Esophagus squamous epithelium (tissue), 5 donors: ENCODE measurements at regions not wholly inside any gene's neighbourhood (a gene's known extent, or its start where the extent isn't known, plus 50 kb on each side); places are given as distances from the start of the nearest gene placed in this dataset.

Experiments used
- DNase-seq: peaks from one replicate; lab custom pipeline; 2025; lab: John Stamatoyannopoulos, UW
- H3K27ac ChIP-seq, 4 donors: fragments of 200-600 bp; sonication (generic); one replicate each; pipeline ENCODE4 v1.5.1; 2016 to 2019; ENCODE audit warnings: mild to moderate bottlenecking in 1 of 4
- H3K27me3 ChIP-seq, 4 donors: fragments of 200-600 bp; sonication (generic); 1 replicate in 3 of 4; 2 replicates in 1 of 4; pipeline versions ENCODE4 v1.5.1 to v1.6.0; 2017 to 2021; ENCODE audit warnings: antibody characterized with exemption in 1 of 4
- H3K36me3 ChIP-seq, 3 donors: fragments of 200-600 bp; sonication (generic); one replicate each; pipeline ENCODE4 v1.5.1; 2016 to 2019
- H3K4me1 ChIP-seq, 3 donors: fragments of 200-600 bp; sonication (generic); one replicate each; pipeline ENCODE4 v1.5.1; 2017 to 2019
- H3K4me3 ChIP-seq, 4 donors: fragments of 200-600 bp; sonication (generic); 1 replicate in 3 of 4; 2 replicates in 1 of 4; pipeline ENCODE4 v1.5.1; 2016 to 2019; ENCODE audit warnings: mild to moderate bottlenecking in 2 of 4, moderate library complexity in 1 of 4
- H3K9me3 ChIP-seq, 3 donors: fragments of 200-600 bp; sonication (generic); one replicate each; pipeline ENCODE4 v1.5.1; 2016 to 2019
- CTCF ChIP-seq, 6 experiments: fragments of 450-650 bp in 4 of 6; fragments of 200-600 bp in 2 of 6; sonication (generic) in 2 of 6; IDR thresholded peaks; one replicate each; pipeline ENCODE4 v1.5.1; 2016 to 2019; ENCODE audit warnings: antibody characterized with exemption in 6 of 6, mild to moderate bottlenecking in 4 of 6, moderate library complexity in 4 of 6
- POLR2A ChIP-seq, 4 donors: fragments of 450-650 bp; IDR thresholded peaks; one replicate each; pipeline ENCODE4 v1.6.1; 2017; ENCODE audit warnings: antibody characterized with exemption in 4 of 4, mild to moderate bottlenecking in 4 of 4, moderate library complexity in 3 of 4
- WGBS, 2 donors: methylation state at CpG; one replicate each; pipeline ENCODE4 v1.1.5; 2018; 5-methylcytosine and 5-hydroxymethylcytosine counted together
- intact Hi-C: fragments of 100-400 bp; cut with DNase I; formaldehyde crosslinking; loops from one replicate; pipeline ENCODE4 v1.15.0; 2022
- donor health status: DM: yes; HTN: yes; CAD: no.

- H3K9me3 ChIP-seq = no peaks in the 10 kb centered on the region
- no peaks in the 10 kb centered on the region for H3K27me3 ChIP-seq
- no peaks in the 10 kb centered on the region for H3K4me1 ChIP-seq
- H3K27ac ChIP-seq = no peak overlapping the region
- WGBS, 2 donors = 17 to 100% methylated on average over 1 of the region's 13 CpGs
- DNase-seq = no peak
- intact Hi-C loops = no loop called here
- TF ChIP-seq POLR2A (IDR thresholded peaks at IDR 0.05) = no peak
- TF ChIP-seq CTCF (IDR thresholded peaks at IDR 0.05) = no peak
- H3K4me3 ChIP-seq = no peak overlapping the region
- no peaks in the 10 kb centered on the region for H3K36me3 ChIP-seq
These were observed 149.5 kb upstream of the ZNF516 start for GRCh38 chr18:76644580-76644979.

- Histone ChIP-seq H3K4me3 (no peak overlapping the region), H3K9me3 (no peaks in the 10 kb centered on the region), H3K27ac (no peak overlapping the region), H3K27me3 (no peaks in the 10 kb centered on the region), H3K4me1 (no peaks in the 10 kb centered on the region), H3K36me3 (no peaks in the 10 kb centered on the region)
- no peak for DNase-seq
- no peak for TF ChIP-seq CTCF (IDR thresholded peaks at IDR 0.05)
- no peak for TF ChIP-seq POLR2A (IDR thresholded peaks at IDR 0.05)
- intact Hi-C loops = no loop called here
- 56 to 60% methylated on average over 4 to 6 of the region's 6 CpGs for WGBS, 2 donors
These were observed 149.0 kb upstream of the ZNF516 start for GRCh38 chr18:76643996-76644395.

GRCh38 chr18:76643199-76643598, 148.2 kb upstream of the ZNF516 start:
- Histone ChIP-seq H3K27ac (no peak overlapping the region), H3K27me3 (no peaks in the 10 kb centered on the region), H3K36me3 (no peaks in the 10 kb centered on the region), H3K9me3 (no peaks in the 10 kb centered on the region), H3K4me3 (no peak overlapping the region), H3K4me1 (no peaks in the 10 kb centered on the region)
- 83 to 96% methylated on average over 2 of the region's 2 CpGs for WGBS, 2 donors
- TF ChIP-seq POLR2A (IDR thresholded peaks at IDR 0.05) (no peak), CTCF (IDR thresholded peaks at IDR 0.05) (no peak)
- intact Hi-C loops = no loop called here
- DNase-seq = no peak

- TF ChIP-seq POLR2A (IDR thresholded peaks at IDR 0.05) (no peak), CTCF (IDR thresholded peaks at IDR 0.05) (no peak)
- H3K27ac ChIP-seq = no peak overlapping the region
- no peaks in the 10 kb centered on the region for H3K36me3 ChIP-seq
- H3K4me1 ChIP-seq = no peaks in the 10 kb centered on the region
- no peak overlapping the region for H3K4me3 ChIP-seq
- DNase-seq = no peak
- H3K27me3 ChIP-seq = no peaks in the 10 kb centered on the region
- 94% methylated on average over 1 of the region's 1 CpG for WGBS, 2 donors
- no peaks in the 10 kb centered on the region for H3K9me3 ChIP-seq
- intact Hi-C loops = no loop called here
These were observed 145.4 kb upstream of the ZNF516 start for GRCh38 chr18:76640438-76640837.

GRCh38 chr18:76634564-76634963, 139.5 kb upstream of the ZNF516 start:
- Histone ChIP-seq H3K9me3 (no peaks in the 10 kb centered on the region), H3K36me3 (no peaks in the 10 kb centered on the region), H3K4me1 (no peaks in the 10 kb centered on the region), H3K27ac (no peak overlapping the region), H3K4me3 (no peak overlapping the region), H3K27me3 (no peaks in the 10 kb centered on the region)
- WGBS, 2 donors = 43 to 52% methylated on average over 3 of the region's 3 CpGs
- intact Hi-C loops = no loop called here
- no peak for DNase-seq
- no peak for TF ChIP-seq CTCF (IDR thresholded peaks at IDR 0.05)
- TF ChIP-seq POLR2A (IDR thresholded peaks at IDR 0.05) = no peak
